ENCODE measurements at regions not wholly inside any gene's neighbourhood (a gene's known extent, or its start where the extent isn't known, plus 50 kb on each side); places are given as distances from the start of the nearest gene placed in this dataset.

DNA sequence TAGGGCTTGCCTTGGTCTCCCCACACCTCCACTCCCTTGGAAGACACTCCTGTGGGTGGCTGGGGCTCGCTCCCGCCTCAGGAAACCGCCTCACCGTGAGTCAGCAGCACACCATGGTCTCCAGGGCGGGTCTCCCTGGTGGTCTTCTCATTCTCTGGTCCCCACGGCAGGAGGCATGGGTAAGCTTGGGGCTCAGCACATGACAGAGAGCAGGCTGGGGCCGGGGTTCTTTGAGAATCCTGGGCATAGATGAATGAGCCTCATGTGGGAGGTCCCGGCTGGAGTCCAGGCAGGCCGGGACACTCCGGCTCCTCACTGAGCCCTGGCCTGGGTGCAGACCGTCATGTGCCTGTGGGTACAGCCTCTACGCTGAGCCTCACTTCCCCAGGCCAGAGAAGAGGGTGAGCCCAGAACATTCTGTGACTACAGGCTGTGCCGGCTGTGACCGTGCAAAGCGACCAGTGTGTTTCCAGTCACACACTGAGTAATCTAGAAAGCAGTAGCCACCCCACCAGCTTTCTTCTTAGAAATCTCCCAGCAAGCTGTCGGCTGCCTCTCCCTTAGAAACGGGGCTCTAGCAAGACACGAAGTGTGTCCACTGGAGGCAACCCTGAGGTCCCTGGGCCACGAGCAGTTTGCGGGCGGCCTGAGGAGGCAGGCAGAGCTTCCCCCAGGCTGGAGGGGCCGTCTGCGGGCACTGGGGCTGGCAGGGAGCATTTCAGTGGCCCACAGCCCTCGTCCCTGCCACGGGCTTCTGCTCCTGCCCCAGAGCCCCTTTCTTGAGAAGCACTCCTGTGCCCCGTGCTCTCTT is 93.1 kb downstream of the RHOB start:
- Mint-ChIP-seq H3K27ac (no peak overlapping the region), H3K4me1 (no peaks in the 10 kb centered on the region), H3K36me3 (no peaks in the 10 kb centered on the region), H3K4me3 (no peak overlapping the region), H3K27me3 (peaks cover 5% of the 10 kb centered on the region), H3K9me3 (no peaks in the 10 kb centered on the region)
- ATAC-seq (ENCODE audit: low read depth) (no peak), DNase-seq (no peak)
- POLR2A ChIA-PET: no interaction called here

DNA sequence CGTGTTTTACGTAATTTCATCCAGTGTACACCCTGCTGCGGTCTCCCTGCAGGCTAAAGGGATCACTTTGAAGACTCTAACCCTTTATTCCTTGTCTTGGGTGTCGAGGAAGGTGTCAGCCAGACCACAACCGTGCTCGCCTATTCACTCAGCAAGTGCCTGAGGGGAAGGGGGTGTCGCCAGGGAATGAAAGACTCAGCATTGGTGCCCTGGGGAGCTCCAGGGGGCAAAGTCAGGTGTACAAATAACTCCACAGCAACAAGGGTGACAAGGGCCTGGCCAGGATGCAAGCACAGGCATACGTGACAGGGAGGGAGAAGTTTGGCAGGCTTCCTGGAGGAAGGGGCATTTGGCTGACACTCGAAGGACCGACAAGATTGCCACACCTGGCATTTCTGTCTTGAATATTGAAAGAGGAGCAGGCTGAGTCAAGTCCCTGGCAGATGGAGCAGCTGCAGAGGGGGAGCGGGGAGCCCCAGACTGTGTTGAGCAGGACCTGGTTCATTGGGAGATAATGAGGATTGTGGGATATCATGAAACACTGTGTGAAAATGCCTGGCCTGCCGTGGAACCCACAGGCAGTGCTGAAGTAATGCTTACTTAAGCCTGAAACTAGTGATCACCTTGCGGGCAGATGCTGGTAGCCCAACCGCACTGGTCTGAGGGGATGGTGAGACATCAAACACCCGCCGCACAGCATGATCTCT is 93.9 kb downstream of the RHOB start:
- Mint-ChIP-seq H3K4me3 (no peak overlapping the region), H3K27ac (no peak overlapping the region), H3K4me1 (no peaks in the 10 kb centered on the region), H3K27me3 (peaks cover 5% of the 10 kb centered on the region), H3K9me3 (no peaks in the 10 kb centered on the region), H3K36me3 (no peaks in the 10 kb centered on the region)
- POLR2A ChIA-PET: no interaction called here
- no peak for ATAC-seq (ENCODE audit: low read depth)
- no peak for DNase-seq

DNA sequence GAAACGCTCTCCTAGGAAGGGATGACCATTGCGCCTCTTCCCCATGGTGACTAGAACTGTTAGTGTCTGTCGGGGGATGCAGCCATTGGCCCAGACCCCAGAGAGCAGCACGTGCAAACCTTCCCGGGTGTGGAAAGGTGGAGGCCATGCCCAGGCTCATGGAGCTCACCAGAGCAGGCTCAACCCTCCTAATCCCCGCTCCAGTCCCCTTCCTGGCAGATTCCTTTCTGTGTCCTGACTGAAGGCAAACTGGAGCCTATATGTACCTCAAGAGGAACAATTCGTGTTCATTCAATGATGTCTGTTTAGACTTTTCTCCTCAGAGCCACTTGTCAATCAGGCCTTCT is 94.4 kb downstream of the RHOB start:
- Mint-ChIP-seq H3K9me3 (no peaks in the 10 kb centered on the region), H3K27ac (no peak overlapping the region), H3K27me3 (peaks cover 5% of the 10 kb centered on the region), H3K4me1 (no peaks in the 10 kb centered on the region), H3K4me3 (no peak overlapping the region), H3K36me3 (no peaks in the 10 kb centered on the region)
- DNase-seq: no peak
- POLR2A ChIA-PET: no interaction called here
- ATAC-seq (ENCODE audit: low read depth): no peak

DNA sequence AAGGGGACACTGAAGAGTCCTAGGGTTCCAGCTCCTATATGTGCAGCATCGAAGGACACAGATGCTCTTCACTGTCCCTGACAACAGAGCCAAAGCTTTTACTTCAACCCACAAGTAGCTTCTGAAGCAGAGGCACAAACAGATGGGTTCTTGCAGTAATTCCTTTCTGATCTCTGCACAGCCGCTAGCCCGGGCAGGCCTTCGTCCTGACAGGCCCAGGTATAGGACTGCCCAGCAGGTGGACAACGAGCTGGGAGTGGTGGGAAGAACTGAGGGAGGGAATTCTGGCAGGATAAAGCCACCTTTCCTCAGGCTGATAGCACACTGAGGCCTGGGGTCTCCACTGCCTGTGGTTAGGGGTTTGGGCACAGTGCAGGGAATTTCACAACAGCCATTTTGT is 94.8 kb downstream of the RHOB start:
- Mint-ChIP-seq H3K27ac (no peak overlapping the region), H3K27me3 (peaks cover 7% of the 10 kb centered on the region), H3K9me3 (no peaks in the 10 kb centered on the region), H3K4me1 (no peaks in the 10 kb centered on the region), H3K36me3 (no peaks in the 10 kb centered on the region), H3K4me3 (no peak overlapping the region)
- ATAC-seq (ENCODE audit: low read depth) (no peak), DNase-seq (no peak)
- POLR2A ChIA-PET: no interaction called here

DNA sequence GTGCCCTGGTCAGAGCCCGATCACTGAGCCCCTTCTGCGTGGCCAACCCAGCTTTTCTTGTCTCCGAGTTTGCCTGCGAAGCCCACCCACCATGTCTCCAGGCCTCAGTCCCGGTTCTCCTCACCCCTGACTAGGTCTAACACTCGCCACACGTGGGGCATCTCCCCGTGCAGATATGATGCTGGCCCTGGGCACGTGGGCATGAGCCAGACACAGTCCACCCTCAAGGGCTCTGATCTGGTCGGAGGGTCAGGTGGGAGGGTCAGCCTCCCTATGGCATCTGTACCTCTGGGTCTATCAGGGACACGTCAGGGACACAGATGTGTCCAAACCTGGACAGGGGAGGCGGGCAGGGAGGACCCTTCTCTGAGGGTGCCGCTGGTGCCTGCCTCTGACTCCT is 95.4 kb downstream of the RHOB start:
- Mint-ChIP-seq H3K4me1 (no peaks in the 10 kb centered on the region), H3K27ac (no peak overlapping the region), H3K27me3 (peaks cover 9% of the 10 kb centered on the region), H3K9me3 (no peaks in the 10 kb centered on the region), H3K36me3 (no peaks in the 10 kb centered on the region), H3K4me3 (no peak overlapping the region)
- ATAC-seq (ENCODE audit: low read depth) (no peak), DNase-seq (no peak)
- POLR2A ChIA-PET: no interaction called here

DNA sequence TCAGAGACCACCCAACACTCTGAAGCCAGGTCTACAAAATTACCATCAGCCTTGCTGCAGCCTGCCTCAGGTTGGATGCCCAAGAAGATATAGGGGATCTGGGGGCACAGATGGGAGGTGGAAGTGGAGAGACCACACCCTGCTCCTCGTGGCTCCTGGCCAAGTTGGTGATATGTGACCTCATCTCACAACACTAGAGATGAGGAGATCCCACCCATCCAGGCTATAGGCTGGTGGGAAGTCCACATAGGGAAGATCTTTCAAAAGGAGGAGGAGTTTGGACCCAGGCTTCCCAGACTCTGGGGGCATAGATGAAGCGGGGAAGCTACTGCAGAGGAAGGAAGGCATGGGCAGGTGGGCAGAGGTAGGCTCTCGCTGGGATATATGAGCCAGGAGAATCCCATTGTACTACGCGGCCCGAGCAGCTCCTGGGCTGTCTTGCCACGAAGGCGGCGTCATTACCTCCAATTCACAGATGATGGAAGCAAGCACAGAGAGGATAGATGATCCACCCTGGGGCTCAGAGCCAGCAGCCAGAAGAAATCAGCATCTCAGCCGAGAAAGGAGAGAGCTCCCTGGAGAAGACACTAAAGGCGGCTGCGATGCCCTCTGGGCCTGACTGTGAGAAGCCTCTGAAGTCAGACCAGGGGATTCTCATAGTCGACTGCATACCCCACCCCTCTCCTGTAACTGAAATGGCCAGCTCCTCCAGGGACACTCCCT is 96.0 kb downstream of the RHOB start:
- H3K36me3 Mint-ChIP-seq: no peaks in the 10 kb centered on the region
- no peak overlapping the region for H3K27ac Mint-ChIP-seq
- DNase-seq (no peak), ATAC-seq (ENCODE audit: low read depth) (no peak)
- H3K4me3 Mint-ChIP-seq: no peak overlapping the region
- H3K27me3 Mint-ChIP-seq: peaks cover 11% of the 10 kb centered on the region
- H3K4me1 Mint-ChIP-seq: no peaks in the 10 kb centered on the region
- POLR2A ChIA-PET: no interaction called here
- H3K9me3 Mint-ChIP-seq: no peaks in the 10 kb centered on the region

DNA sequence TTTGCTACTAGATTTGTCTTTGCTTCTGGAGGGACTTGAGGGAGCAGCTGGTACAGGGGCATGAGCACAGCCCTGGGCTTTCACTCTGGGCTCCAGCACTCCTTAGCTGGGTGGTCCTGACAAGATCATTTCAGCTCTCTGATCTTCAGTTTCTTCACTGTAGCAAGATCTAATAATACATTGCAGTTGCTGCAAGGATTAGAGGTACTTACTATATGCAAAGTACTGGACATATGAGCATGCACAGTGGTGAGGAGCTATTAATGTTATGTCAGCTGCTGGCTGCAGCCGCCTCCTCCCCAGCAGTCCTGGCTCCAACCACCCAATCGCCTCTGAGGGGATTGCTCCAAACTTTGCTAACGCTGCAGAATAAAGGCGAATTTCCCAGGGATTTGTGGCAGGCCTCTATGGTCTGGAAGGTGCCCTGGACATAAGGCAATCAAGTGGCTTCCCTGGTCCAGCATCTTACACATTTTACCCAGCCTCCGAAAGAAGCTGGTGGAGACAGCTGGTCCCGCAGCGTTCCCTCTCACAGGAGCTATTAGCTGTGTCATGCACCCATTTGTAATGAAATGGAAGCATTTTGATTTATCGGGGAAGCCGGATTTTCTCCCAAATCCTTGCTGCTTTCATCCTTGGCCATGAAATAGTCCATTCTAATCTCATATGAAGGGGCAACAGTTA is 96.7 kb downstream of the RHOB start:
- H3K27ac Mint-ChIP-seq: no peak overlapping the region
- H3K9me3 Mint-ChIP-seq: no peaks in the 10 kb centered on the region
- no peaks in the 10 kb centered on the region for H3K36me3 Mint-ChIP-seq
- H3K27me3 Mint-ChIP-seq: peaks cover 11% of the 10 kb centered on the region
- no peak overlapping the region for H3K4me3 Mint-ChIP-seq
- ATAC-seq (ENCODE audit: low read depth) (no peak), DNase-seq (no peak)
- POLR2A ChIA-PET: no interaction called here
- no peaks in the 10 kb centered on the region for H3K4me1 Mint-ChIP-seq

DNA sequence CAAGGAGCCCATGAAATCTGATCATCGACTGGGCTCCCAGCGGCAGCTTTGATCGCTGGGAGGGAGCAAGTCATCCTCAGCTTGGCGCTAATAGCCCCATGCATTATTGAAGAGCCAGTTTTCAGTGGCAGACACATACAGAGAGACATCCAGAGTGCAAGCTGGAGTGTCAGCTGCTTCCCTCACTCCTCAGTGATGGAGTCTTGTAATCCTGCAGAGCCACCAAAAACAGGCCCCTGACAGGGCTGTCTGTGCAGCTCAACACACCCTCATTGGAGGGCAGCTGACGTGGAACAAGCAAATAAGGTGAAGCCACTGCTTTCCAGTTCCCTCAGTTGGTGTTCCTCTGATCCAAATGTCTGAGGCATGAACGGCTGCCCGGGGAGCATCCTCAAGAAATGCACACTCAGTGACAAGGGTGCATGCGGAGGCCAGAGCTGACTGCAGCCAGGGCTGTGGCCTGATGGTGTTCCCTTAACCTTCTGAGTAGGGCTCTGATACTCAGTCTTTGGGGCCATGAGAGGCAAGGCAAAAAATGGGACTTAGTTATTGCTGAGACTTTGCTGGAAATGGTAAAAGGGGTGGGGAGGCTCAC is 97.4 kb downstream of the RHOB start:
- DNase-seq (no peak), ATAC-seq (ENCODE audit: low read depth) (no peak)
- POLR2A ChIA-PET: no interaction called here
- peaks cover 11% of the 10 kb centered on the region for H3K27me3 Mint-ChIP-seq
- no peaks in the 10 kb centered on the region for H3K36me3 Mint-ChIP-seq
- no peak overlapping the region for H3K4me3 Mint-ChIP-seq
- no peaks in the 10 kb centered on the region for H3K4me1 Mint-ChIP-seq
- H3K9me3 Mint-ChIP-seq: no peaks in the 10 kb centered on the region
- H3K27ac Mint-ChIP-seq: no peak overlapping the region

DNA sequence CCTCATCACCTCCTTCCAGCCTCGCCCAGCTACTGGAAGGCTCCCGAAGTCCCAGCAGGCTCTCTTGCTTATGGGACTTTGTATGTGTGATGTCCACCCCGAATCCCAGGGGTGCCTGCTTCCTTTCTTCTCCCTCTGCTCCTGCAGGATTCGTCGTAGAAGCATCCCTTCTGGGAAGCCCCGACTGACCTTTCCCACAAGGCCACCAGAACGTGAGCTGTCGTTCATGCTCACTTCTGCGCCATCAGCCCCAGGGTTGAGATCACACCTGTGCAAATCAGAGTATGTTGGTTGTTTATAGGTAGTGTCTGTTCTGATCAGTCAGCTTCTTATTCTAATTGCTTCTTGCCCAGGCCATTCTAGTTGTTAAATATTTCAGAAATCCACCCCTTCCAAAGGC is 101.8 kb downstream of the HS1BP3 start:
- Mint-ChIP-seq H3K36me3 (no peaks in the 10 kb centered on the region), H3K9me3 (no peaks in the 10 kb centered on the region), H3K27me3 (peaks cover 6% of the 10 kb centered on the region), H3K4me3 (no peak overlapping the region), H3K4me1 (peaks cover 6% of the 10 kb centered on the region), H3K27ac (no peak overlapping the region)
- POLR2A ChIA-PET: no interaction called here
- ATAC-seq (ENCODE audit: low read depth) (no peak), DNase-seq (no peak)

DNA sequence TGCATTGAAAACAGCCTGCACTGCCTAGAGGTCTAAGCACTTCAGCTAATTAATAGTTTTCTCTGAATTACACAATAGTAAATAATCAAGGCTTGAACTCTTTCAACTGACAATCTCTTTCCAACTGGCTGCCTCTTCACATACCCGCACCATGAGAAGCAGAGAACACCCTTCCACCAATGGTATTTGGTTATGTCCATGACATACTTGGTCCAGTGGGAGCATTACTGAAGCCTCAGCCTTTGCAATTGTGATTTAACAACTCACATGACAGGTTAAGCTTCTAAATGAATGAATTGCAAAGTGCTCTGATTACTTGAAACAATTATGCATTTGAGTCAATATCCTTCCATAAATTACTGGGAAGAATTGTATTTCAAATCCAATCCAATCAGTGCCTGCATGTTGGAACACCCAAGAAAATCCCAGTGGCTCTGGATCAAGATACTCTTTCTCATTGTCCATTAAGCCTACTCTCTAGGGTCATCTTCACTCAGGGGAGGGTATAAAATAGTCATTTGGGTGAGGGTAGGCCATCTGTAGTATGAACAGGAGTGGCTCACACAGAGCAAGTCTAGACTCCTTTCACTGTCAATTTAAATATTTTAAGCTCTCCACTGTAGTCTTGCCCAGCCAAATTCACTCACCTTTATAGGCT is 101.1 kb downstream of the HS1BP3 start:
- Mint-ChIP-seq H3K36me3 (no peaks in the 10 kb centered on the region), H3K4me3 (no peak overlapping the region), H3K9me3 (no peaks in the 10 kb centered on the region), H3K4me1 (peaks cover 6% of the 10 kb centered on the region), H3K27me3 (peaks cover 6% of the 10 kb centered on the region), H3K27ac (no peak overlapping the region)
- no peak for ATAC-seq (ENCODE audit: low read depth)
- DNase-seq: no peak
- POLR2A ChIA-PET: no interaction called here

DNA sequence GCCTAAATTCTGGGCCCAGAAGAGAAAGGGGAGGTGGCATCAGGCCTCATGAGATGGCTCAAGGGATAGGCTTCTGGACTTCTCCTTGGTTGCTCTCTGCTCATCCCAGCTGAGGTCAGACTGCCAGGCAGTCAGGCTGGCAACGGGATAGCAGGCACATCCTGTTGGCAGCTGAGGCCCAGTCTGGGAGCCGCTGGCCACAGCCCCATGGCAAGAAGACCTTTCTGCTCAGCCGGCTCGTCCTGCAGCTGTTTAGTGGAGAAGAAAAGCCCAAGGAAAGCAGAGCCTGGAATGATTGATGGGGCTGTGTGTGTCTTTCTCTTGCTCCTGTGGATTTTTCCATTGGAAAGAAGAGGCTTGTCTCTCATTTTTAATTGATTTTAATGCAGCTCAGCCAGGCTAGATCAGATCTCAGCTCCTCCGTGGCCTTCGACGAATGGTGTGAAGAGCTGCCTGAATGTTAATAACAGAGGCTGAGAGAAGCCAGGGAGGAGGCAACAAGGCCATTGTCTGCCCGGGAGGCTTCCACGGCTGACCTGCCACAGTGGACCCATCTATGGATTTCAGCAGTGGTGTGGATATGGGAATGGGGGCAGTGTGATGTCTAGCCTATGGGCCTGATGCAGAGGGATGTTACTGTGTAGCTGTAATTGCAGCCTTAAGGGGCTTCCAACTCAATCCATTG is 99.5 kb downstream of the HS1BP3 start:
- H3K36me3 Mint-ChIP-seq: no peaks in the 10 kb centered on the region
- H3K9me3 Mint-ChIP-seq: no peaks in the 10 kb centered on the region
- POLR2A ChIA-PET: no interaction called here
- no peak for DNase-seq
- H3K4me3 Mint-ChIP-seq: no peak overlapping the region
- peaks cover 7% of the 10 kb centered on the region for H3K4me1 Mint-ChIP-seq
- no peak for ATAC-seq (ENCODE audit: low read depth)
- H3K27me3 Mint-ChIP-seq: peaks cover 6% of the 10 kb centered on the region
- no peak overlapping the region for H3K27ac Mint-ChIP-seq

DNA sequence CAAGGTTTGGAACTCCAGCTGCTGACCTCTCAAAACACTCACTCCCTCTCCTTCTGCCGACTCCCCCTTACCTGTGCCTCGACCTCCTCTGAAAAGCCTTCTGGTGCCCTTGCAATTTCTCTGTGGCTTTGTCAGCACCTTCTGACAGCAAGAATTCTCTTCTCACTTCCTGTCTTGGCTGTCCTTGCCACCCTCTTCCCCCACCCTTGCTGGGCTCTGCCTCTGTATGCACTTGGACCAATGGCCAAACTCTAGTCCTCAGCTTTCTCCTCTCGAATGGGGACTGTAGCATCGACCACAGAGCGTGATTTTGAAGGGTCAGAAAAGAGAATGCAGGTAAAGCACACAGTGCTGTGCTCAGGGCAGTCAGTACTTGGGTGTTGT is 99.0 kb downstream of the HS1BP3 start:
- Mint-ChIP-seq H3K4me3 (no peak overlapping the region), H3K27me3 (peaks cover 5% of the 10 kb centered on the region), H3K36me3 (no peaks in the 10 kb centered on the region), H3K4me1 (peaks cover 7% of the 10 kb centered on the region), H3K27ac (no peak overlapping the region), H3K9me3 (no peaks in the 10 kb centered on the region)
- no peak for DNase-seq
- no peak for ATAC-seq (ENCODE audit: low read depth)
- POLR2A ChIA-PET: no interaction called here
